AG09309 (cell line): ENCODE measurements at regions not wholly inside any gene's neighbourhood (a gene's known extent, or its start where the extent isn't known, plus 50 kb on each side); places are given as distances from the start of the nearest gene placed in this dataset.

Experiments used
- DNase-seq: peaks from one replicate; pipeline ENCODE4 v3.0.0-alpha.2; 2010; ENCODE audit warnings: low read depth
- H3K4me3 ChIP-seq: 2 replicates; pipeline ENCODE4 v1.5.1; 2011; ENCODE audit warnings: mild to moderate bottlenecking, low read depth, low read length, moderate library complexity; ENCODE audit not compliant: control insufficient read depth
- TF ChIP-seq, protein P1 (sequence below): IDR thresholded peaks from 2 replicates; pipeline ENCODE4 v1.5.1; 2011; ENCODE audit warnings: mild to moderate bottlenecking, low read depth, low read length, inconsistent platforms; ENCODE audit not compliant: insufficient read depth, control insufficient read depth; ENCODE audit errors: missing control alignments

GRCh38 chr12:24605916-24606315 is 343.0 kb downstream of the BCAT1 start:
- TF ChIP-seq, protein P1, sequence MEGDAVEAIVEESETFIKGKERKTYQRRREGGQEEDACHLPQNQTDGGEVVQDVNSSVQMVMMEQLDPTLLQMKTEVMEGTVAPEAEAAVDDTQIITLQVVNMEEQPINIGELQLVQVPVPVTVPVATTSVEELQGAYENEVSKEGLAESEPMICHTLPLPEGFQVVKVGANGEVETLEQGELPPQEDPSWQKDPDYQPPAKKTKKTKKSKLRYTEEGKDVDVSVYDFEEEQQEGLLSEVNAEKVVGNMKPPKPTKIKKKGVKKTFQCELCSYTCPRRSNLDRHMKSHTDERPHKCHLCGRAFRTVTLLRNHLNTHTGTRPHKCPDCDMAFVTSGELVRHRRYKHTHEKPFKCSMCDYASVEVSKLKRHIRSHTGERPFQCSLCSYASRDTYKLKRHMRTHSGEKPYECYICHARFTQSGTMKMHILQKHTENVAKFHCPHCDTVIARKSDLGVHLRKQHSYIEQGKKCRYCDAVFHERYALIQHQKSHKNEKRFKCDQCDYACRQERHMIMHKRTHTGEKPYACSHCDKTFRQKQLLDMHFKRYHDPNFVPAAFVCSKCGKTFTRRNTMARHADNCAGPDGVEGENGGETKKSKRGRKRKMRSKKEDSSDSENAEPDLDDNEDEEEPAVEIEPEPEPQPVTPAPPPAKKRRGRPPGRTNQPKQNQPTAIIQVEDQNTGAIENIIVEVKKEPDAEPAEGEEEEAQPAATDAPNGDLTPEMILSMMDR = no peak
- DNase-seq = no peak
- H3K4me3 ChIP-seq = no peak overlapping the region

- H3K4me3 ChIP-seq = no peak overlapping the region
- TF ChIP-seq, protein P1 = no peak
- DNase-seq = no peak
Observed at GRCh38 chr12:24605466-24605865, 343.4 kb downstream of the BCAT1 start.

- no peak overlapping the region for H3K4me3 ChIP-seq
- no peak for DNase-seq
- TF ChIP-seq, protein P1 = no peak
Observed at GRCh38 chr12:24603371-24603770, 345.5 kb downstream of the BCAT1 start.

DNA sequence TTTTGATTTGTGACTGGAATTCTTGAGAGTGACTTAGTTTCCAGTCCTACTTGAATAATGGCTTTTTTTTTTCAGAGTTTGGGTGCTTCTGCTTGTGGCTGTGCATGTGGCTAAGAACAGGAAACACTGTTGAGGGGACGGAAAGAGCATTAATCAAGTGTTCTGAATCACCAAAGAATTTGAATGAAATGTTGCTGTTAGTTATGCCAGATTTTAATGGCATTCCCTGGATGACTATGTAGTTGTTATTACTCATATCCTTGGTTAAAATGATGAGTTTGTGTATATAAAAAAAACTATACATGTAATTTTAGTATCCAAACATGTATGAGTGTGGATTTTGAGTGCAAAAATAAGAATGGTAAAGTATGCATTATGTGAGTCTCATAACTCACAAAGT is 347.9 kb downstream of the BCAT1 start:
- DNase-seq = peak; percentile 54
- no peak overlapping the region for H3K4me3 ChIP-seq
- TF ChIP-seq, protein P1 = no peak

GRCh38 chr12:24600551-24600950 is 348.4 kb downstream of the BCAT1 start:
- no peak overlapping the region for H3K4me3 ChIP-seq
- TF ChIP-seq, protein P1 = no peak
- DNase-seq = no peak

DNA sequence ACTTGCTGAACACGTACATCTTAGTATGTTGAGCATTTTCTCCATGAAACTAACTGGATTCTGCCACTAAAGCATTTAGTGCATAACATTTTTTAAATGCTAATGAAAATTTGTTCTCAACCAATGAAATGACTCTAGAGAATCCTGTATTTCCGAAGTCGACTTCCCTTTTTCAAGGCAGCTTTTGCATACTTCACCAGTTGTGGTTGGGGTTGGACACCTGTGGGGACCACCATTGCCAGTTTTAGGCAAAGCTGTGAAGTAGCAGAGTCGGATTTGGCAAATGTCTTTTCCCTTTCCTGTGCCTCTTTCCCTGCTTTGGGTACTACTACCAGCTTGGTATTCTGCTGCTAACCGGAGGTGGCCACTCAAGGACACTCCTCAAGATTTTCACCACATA is 349.2 kb downstream of the BCAT1 start:
- DNase-seq = no peak
- TF ChIP-seq, protein P1 = no peak

GRCh38 chr12:24597580-24597979 is 351.3 kb downstream of the BCAT1 start:
- no peak overlapping the region for H3K4me3 ChIP-seq
- TF ChIP-seq, protein P1 = no peak
- DNase-seq = no peak

More for the DNA sequence above, 349.2 kb downstream of the BCAT1 start:
- H3K4me3 ChIP-seq = no peak overlapping the region
